Frontal cortex (tissue), 3 donors: ENCODE measurements at regions not wholly inside any gene's neighbourhood (a gene's known extent, or its start where the extent isn't known, plus 50 kb on each side); places are given as distances from the start of the nearest gene placed in this dataset.
"Not testable (repeated sequence)": the region's sequence is repeated elsewhere in the genome, so short reads cannot be mapped to it uniquely, and the experiment has no call there.

Experiments
- DNase-seq, 2 donors: peaks; one replicate each; pipeline ENCODE4 v3.0.0; 2012; ENCODE audit warnings: low spot score in 2 of 2
- FAIRE-seq: peaks from 2 replicates; lab custom pipeline; 2012; peaks lifted over from hg19 to GRCh38; lab: Jason Lieb, UNC
- donor health status: control.
- donor health status: control.
- donor health status: control.

DNA sequence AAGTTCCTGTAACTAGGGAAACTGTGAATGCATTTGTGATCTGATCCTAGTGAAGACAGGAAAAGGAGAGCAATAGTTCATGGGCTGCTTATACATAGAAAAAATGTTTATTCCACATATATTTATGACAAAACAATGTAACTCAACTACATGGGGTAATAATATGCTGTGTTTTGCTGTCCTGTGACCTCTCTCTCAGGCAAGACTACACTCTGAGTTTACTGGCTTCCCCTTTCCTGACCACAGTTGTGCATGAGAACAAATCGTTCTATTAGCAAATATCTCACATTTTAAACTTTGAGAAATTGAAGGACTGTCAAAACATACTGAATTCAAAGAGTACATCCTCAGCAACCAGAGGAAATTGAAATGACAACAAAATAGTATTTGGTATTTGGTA, 161.9 kb upstream of the TRPC6 start:
- no peak for DNase-seq
- FAIRE-seq = no peak

DNA sequence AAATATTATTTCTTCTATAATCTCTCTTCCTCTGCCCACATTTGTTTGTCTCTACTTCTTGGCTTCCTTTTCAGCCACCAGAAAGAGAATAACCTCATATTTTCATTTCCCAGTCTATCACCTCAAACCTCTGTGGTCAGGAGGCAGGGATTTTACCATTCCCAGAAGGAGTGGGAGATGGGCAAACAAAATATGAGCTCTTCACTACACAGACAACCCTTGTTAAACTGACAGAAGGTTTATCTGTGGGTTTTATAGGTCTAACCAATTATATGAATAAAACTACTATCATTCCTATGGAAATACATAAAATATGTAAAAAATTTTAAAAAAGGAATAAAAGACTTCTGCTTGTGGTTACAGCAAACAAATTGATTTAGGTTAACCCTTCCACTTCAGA, 160.0 kb upstream of the TRPC6 start:
- no peak for FAIRE-seq
- no peak for DNase-seq

DNA sequence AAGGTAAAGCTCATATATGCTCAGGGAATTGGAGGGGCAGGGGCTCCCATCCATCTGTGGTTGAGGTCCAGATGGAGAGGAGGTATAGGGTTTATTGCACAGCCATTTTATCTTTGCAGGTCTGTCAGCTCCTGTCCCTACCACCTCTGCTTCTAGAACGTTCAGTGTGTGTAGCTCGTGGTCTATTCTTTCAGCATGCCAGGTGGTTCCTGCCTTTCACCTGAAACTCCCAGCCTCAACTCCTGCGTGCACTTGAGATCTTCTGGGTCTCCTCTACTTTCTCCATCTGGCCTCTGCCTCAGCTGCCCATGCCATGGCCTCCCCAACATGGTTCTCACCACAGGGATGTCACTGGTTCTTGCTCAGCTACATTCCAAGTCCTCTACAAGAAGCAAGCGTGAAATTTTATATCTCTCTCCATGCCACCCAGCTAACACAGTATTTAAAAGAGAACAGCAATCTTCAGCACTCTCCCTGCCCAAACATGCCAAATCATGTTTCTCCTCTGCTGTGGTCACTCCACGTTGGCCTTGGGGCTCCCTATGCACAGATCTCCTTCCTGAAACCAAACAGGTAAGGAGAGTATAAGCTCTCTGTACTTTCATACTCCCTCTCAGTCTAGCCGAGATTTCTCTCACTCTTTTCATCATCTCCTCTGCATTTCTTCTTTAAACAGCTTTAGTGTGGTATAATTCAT, 157.8 kb upstream of the TRPC6 start:
- DNase-seq (no peak), FAIRE-seq (no peak)

DNA sequence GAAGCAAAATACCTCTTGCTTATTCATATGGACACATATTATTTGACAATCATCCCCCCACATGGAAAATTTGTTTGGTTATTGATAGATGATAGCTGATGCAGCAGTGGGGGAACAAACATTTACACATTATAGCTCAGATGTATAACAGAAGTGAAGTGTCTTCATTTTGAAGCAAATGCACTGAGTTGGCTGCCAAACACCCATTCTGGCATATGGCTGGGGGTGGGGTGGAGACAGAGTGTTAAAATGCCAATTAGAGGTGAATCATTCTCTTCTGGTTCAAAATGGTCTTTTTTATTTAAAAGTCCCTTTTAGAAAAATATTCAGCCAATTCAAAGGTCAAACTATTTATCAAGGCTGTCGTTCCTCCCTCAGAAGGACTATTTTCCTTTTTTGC, 157.3 kb upstream of the TRPC6 start:
- FAIRE-seq = no peak
- DNase-seq = no peak

DNA sequence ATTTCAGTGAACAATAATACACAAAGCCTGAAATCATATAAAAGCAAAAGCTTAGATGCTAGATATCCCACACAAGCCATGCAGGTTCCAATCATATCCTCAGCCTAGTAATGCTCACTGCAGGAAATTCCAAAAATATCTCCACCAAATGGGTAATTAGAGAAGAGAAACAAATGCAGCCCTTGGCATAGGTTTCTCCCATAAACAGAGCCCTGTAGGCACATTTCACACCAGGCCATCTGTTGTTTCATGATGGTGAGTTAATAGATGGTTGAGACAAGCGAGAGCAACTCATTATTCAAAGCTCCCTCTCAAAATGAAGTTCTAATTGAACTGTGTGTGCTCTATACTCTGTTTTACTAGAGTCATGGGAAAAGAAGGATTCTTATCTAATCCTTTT, 154.6 kb upstream of the TRPC6 start:
- FAIRE-seq = no peak
- DNase-seq = no peak

DNA sequence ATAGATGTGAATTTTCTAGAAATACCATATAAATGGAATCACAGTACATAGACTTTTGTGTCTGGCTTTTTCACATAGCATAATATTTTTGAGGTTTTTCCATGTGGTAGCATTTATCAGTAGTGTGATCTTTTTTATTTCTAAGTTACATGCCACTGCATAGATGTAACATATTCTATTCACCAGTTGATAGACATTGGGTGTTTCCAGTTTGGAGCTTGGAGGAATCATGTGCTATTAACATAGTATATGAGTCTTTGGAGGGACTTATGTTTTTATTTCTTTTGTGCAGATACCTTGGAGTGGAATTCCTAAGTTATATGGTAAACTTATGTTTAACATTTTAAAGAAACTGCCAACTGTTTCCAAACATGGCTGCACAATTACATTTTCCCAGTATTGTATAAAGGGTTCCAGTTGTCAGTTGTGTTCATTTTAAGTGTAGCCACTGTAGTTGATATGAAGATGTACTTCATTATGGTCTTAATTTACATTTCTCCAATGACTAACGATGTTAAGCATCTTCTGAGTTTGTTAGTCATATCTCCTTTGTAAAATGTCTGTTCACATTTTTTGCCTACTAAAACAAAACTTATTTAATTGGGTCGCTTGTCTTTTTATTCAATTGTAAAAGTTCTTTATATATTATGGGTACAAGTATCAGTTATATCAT, 145.7 kb upstream of the TRPC6 start:
- FAIRE-seq = no peak

DNA sequence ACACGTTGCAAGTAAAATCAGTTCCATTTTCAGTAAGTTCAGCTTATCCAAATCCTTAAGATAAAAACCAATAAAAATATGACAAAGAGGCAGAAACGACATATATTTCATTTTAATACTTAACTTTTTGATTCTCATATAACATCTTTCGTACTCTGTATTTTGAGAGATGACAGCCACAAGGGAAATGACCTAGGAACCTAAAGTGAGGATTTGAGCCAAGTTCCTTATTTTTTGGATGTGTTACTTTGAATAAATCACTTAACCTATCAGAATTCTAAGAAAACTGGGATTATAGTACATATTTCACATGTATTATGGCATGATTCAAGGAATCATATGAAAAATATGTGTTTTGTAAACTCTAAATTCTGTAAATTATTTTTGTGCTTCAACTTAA, 143.6 kb upstream of the TRPC6 start:
- DNase-seq (no peak), FAIRE-seq (no peak)

More for the DNA sequence above, 145.7 kb upstream of the TRPC6 start:
- DNase-seq = no peak

DNA sequence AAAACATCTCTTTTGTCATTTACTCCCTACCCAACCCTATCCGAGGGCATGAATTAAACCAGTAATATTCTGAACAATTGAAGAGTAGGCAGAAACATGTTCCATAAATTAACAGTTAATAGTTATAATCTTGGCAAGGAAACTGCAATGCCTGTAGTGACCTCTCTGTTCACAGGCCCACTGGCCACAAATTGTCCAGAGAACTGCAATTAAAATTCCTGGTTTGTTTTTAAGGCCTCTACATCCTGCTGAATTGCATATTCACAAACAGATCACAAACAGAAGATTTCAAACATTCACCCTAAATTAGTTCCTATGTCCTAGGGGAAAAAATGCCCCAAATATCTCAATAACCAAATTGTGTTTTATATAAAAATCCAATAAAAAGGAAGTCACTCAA, 143.2 kb upstream of the TRPC6 start:
- no peak for FAIRE-seq
- no peak for DNase-seq

DNA sequence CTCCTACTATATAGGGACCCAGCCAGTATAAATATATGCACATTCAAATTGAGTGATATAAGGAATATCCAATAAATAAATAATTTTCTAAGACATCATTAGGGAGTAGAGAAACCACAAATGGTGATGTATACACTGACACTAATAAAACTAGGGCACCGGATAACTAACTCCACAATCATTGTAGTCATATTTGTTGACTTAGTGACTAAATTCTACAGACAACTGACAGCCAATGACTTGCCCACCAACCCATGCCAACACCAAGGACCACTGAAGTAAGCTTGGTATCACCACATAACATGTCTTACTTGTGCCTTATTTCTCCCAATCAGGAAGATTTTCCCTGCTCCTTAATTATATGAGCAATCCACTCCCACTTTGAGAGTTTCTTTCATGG, 139.6 kb upstream of the TRPC6 start:
- FAIRE-seq = no peak
- no peak for DNase-seq

DNA sequence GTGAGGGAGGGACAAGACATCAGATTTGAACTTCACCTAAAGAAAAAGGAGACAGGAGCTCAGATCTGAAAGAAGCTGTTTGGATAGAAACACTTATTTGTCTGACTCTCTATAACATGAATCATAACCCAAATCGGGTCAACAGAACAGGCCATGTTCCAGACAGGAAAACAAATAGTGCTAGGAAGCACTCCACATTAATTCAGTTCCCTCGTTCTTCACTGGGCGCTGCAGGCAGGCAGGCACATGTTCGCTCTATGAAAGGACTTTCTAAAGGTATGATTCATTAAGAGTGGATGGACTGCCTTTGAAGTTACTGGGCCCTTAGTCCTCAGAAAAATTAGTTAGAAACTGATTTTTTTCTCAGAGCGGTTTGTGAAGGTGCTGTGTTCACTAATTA, 137.5 kb upstream of the TRPC6 start:
- FAIRE-seq = no peak

DNA sequence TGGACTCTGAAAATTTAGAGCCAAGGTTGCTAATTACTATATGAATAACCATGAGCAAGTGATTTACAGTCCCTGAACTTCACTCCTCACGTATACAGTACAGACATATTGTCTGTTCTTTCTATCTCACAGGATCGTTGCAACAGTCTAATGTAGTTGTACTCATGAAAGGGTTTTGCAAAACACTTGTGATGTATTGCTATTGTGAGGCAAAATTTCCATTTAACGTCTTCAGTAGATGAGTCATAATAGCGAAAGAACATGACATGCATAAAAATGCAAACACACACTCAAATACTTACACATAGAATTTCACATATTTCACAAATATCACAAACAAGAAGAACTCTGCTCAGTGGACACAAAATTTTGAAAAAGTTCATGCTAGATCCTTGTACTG, 134.6 kb upstream of the TRPC6 start:
- FAIRE-seq (no peak), DNase-seq (no peak)

More for the DNA sequence above, 137.5 kb upstream of the TRPC6 start:
- DNase-seq = no peak

DNA sequence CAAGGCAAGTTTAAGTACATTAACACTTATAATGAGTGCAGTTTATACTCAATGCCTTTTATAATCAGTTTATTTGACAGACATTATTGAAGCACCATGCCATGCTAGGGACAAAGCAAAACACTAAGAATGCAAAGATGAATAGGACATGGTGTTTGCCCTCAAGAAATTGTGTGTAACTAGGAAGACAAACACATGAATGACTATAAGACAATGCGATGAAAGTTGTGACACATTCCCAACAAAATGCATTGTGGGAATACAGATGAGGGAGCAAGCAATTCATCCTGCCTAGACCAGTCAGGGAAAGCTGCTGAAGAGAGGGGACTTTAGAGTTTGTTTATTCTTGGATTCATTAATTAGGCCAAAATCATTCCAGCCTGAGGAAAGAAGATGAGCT, 133.8 kb upstream of the TRPC6 start:
- FAIRE-seq = no peak
- no peak for DNase-seq

DNA sequence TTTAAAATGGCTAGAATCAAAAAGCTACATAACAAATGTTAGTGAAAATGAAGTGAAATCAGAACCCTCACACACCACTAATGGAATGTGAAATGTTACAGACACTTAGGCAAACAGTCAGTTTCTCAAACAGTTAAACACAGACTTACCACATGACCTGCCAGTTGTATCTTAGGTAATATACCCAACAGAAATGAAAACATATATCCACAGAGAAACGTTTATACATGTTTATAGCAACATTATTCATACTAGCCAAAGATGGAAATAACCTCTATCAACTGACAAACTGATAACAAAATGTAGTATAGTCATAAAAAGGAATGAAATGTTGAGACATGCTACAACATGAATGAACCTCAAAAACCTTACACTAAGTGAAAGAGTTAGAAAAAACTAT, 131.5 kb upstream of the TRPC6 start:
- no peak for DNase-seq
- no peak for FAIRE-seq

DNA sequence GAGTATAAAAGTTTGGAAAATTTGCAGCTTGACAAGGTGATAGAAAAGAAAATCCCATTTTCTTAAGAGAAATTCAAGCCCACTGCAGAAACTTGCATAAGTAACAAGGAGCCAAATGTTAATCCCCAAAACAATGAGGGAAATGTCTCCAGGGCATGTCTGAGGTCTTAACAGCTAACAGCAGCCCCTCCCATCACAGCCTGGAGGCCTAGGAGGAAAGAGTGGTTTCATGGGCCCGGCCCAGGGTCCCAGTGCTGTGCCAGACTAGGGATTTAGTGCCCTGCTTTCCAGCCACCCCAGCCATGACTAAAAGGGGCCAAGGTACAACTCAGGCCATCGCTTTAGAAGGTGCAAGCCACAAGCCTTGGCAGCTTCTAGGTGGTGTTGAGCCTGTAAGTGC, 123.7 kb upstream of the TRPC6 start:
- DNase-seq (no peak), FAIRE-seq (no peak)

DNA sequence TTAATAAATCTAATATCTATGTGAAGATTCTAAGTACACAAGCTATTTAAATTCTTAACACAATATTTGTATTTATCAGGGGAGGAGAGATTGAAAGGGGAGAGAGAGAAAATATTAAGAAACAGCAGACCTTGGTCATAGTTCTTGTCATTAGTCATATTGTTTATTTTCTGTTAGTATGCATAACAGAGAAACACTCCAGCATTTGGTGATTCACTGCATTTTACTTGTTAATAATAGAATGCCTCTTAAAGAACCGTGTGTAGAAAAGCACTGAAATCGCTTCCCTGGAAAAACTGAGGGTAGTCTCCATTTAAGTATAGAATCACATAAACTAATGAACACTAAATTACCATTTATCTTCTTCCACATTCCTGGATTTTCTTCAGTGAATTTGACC, 122.7 kb upstream of the TRPC6 start:
- DNase-seq = no peak
- FAIRE-seq = peak; percentile 24

DNA sequence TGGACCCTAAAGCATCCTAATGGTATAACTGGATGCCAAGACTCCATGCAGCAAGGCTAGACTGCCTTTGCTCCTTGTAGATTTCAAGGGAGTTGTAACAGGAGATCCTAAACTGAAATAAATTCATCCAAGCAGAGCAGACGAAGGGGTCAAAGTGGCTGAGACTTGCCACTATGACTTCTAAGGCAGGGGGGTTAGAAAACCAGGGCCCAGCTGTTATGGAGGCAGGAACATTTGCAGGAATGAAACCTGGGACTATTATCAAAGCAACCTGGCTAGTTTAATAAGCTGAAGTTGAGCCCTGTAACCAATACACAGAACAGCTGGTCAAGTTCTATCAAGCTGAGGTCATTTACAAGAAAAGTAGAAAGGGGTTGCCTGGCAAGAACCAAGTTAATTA, 122.2 kb upstream of the TRPC6 start:
- no peak for FAIRE-seq
- no peak for DNase-seq

DNA sequence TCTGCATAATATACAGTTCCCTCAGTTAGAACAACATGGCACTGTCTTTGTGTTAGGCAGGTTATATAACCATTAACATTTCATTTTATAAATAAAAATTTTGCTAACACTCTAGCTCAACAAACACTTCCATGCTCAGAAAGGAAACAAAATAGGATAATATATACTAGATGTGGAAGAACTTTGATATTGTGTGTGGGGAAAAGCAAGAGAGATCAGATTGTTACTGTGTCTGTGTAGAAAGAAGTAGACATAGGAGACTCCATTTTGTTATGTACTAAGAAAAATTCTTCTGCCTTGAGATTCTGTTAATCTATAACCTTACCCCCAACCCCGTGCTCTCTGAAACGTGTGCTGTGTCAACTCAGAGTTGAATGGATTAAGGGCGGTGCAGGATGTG, 111.1 kb upstream of the TRPC6 start:
- DNase-seq, FAIRE-seq: not testable (repeated sequence)

DNA sequence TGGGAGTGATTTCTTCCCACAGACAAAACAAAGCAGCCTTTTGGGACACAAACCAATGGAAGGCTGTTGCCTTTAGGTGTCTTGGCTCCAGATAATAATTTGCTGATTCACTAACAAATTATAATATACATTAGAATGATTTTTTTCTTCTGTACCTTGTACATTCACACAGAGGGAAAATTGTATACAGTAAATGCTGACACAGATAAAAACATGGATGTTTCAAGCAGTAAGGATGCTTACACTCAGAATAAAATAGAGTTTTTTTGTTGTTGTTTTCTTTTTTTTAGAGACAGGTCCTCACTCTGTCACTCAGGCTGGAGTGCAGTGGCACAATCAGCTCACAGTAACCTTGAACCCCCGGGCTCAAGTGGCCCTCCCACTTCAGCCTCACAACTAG, 109.2 kb upstream of the TRPC6 start:
- FAIRE-seq (no peak), DNase-seq (no peak)

DNA sequence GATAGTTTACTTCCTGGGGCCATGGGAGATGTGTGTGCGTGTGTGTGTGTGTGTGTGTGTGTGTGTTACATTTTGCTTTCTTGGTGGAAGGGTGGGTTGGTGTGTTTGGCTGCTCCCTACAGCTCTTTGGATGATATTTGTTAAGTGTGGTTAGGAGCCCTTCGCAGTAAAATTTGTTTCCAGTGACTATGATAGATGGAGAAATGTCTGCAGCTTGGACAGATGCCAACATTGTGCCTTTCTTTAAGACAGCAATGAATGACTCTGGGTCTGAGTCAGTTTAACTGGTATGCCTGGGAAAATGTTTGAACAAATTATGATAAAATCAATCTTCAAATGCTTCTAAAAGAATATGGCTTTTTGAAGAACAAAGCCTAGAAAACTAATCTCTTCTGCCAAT, 102.7 kb upstream of the TRPC6 start:
- FAIRE-seq (no peak), DNase-seq (no peak)

DNA sequence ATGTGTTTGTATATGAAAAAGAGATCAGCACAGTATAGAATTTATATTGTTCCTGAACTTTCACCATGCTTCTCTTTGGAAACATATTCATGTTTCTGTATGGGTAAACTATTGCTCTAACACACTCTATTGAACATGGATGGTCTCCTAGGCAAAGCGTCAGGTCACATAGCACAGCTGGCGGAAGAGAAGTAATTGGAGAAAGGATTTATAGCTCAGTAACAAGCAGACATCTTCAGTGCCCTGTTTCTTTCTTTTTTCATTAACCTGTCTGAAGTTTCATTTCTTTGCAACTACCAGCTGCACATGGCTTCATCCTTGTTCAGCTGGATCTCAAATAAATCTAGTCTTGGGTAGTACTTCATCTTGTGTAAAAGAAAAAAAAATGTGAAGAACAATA, 84.4 kb upstream of the TRPC6 start:
- no peak for DNase-seq
- FAIRE-seq = no peak

DNA sequence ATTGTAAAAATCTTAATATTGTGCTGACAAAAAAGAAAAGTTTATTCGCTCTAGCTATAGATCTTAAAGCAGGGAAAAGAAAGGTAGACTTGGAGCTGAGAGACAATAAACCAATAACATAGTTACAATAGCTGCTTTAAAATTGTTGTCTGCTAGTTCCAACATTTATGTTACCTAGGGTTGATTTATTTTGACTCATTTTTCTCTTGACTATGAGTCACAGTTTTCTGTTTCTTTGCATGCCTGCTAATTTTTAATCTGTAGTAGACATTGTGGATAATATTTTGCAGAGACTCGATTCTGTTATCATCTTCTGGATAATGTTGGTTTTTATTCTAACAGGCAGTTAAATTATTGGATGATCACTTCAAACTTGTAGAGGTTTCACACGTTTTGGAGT, 83.1 kb upstream of the TRPC6 start:
- no peak for FAIRE-seq
- no peak for DNase-seq

DNA sequence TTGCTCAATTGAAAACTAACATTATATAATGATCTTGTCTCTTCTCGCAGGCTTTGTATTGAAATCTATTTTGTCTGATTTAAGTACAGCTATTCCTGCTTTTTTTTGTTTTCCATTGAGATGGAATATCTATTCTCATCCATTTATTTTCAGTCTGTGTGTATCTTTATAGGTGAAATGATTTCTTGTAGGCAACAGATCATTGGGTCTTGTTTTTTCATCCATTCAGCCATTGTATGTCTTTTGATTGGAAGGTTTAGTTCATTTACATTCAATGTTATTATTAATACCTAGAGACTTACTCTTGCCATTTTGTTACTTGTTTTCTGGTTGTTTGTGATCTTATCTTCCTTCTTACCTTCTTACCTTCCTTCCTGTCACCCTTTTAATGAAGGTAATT, 77.8 kb upstream of the TRPC6 start:
- no peak for FAIRE-seq
- DNase-seq = no peak
